VCaP (cell line): ENCODE measurements at regions not wholly inside any gene's neighbourhood (a gene's known extent, or its start where the extent isn't known, plus 50 kb on each side); places are given as distances from the start of the nearest gene placed in this dataset.

ENCODE experiments used
- H3K27ac ChIP-seq: fragments of 450-650 bp; 2 replicates; pipeline ENCODE4 v1.5.1; 2017
- CTCF ChIP-seq: fragments of 450-650 bp; conservative IDR thresholded peaks from 2 replicates; pipeline ENCODE4 v1.5.1; 2017; ENCODE audit warnings: mild to moderate bottlenecking, moderate library complexity

- TF ChIP-seq CTCF: no peak
These were observed 335.4 kb upstream of the SPTLC3 start for GRCh38 chr20:12673352-12673751.

GRCh38 chr20:12677925-12678324, 330.8 kb upstream of the SPTLC3 start:
- H3K27ac ChIP-seq: no peak overlapping the region
- no peak for TF ChIP-seq CTCF

More at GRCh38 chr20:12673352-12673751, 335.4 kb upstream of the SPTLC3 start:
- H3K27ac ChIP-seq: no peak overlapping the region

GRCh38 chr20:12679447-12679846, 329.3 kb upstream of the SPTLC3 start:
- TF ChIP-seq CTCF: no peak
- no peak overlapping the region for H3K27ac ChIP-seq

- no peak overlapping the region for H3K27ac ChIP-seq
- TF ChIP-seq CTCF: no peak
These were observed 326.2 kb upstream of the SPTLC3 start for GRCh38 chr20:12682613-12683012.

- H3K27ac ChIP-seq: no peak overlapping the region
- no peak for TF ChIP-seq CTCF
These were observed 321.3 kb upstream of the SPTLC3 start for GRCh38 chr20:12687476-12687875.

GRCh38 chr20:12695937-12696336, 312.8 kb upstream of the SPTLC3 start:
- no peak for TF ChIP-seq CTCF
- no peak overlapping the region for H3K27ac ChIP-seq

- H3K27ac ChIP-seq: no peak overlapping the region
- no peak for TF ChIP-seq CTCF
These were observed 310.0 kb upstream of the SPTLC3 start for GRCh38 chr20:12698817-12699216.
